ENCODE measurements at regions not wholly inside any gene's neighbourhood (a gene's known extent, or its start where the extent isn't known, plus 50 kb on each side); places are given as distances from the start of the nearest gene placed in this dataset.

DNA sequence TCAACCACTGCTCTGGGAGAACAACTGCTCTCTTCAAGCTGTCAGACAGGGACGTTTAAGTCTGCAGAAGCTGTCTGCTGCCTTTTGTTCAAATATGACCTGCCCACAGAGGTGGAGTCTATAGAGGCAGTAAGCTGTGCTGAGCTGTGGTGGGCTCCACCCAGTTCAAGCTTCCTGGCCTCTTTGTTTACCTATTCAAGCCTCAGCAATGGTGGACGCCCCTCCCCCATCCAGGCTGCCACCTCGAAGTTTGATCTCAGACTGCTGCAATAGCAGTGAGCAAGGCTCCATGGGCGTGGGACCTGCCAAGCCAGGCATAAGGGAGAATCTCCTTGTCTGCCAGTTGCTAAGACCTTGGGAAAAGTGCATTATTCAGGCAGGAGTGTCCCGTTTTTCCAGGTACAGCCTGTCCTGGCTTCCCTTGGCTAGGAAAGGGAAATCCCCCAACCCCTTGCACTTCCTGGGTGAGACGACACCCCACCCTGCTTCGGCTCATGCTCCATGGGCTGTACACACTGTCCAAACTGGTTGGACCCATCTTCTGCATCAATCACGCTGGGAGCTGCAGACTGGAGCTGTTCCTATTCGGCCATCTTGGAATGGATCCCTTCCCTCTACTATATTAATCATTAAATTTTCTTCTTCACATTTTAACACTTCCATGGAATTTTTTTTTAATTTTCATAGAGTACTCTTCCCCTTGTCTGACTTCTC, 167.0 kb upstream of the UBE2E2 start:
- peak; percentile 18 for DNase-seq

DNA sequence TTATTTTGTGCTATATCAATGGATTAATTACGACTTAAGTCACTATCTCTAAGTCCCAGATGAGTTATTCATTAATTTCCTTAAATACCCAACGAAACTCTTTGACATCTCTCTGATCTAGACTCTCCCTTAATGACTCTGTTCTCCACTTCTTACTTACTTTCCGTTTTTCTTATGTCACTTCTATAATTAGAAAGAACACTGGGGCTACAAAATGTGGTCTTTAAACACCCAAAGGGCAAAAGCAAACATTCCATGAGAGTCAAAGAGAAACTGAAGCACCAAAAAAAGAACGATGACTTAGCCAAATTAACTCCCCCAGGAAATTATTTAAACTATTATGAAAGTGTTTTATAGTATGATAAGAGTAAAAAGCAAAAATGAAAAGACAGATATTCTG, 166.4 kb upstream of the UBE2E2 start:
- DNase-seq = no peak

DNA sequence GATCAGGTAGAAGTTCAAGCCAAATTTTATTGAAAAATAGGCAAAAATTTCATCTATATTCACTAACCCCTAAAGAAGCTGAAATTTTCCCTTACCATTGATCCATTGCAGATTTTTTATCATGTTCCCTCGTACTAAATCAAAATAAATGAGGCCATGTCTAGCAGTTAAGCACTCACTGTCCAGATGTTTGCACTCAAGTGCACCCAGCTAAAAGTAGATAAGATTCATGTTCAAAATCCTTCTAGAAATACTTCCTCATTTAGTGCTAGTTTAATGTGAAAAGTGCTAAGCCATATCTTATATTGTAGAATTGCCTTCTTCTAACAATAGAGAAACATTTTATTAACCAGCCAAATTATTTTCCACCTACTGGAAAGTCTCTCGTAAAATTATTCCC, 164.7 kb upstream of the UBE2E2 start:
- no peak for DNase-seq

DNA sequence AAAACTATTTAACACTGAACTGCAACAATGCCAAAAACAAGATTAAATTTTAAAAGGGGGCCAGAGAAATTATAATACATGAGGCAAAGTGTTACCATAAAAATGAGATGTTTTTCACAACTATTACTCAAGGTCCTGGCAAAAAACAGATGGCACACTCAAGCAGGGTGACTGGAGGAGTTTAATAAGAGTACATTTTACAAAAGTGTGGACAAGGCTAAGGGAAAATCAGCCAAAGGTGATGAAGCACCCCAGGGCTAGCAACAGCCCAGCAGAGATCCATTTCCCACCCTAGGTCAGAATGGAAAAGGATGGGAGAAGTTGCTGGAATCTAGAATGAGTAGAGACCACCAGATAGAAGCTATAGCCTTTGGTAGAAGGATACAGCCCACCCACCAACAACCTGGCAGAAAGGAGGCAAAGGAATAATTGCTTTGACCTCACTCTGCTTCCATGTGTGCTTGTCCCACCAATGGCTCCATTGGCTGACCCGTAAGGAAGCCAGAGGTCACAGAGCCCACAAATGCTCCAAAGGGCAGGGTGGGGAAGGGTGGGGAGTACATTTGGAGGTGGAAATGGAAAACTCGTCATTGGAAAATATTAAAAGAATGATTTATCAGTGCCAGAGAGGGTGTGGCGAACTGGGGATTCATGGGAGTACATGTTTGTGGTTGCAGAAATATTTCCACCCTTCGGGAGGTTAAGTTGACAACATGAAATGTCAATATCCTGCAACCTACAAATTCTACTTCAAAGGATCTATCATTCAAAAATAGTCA, 161.0 kb upstream of the UBE2E2 start:
- no peak for DNase-seq

DNA sequence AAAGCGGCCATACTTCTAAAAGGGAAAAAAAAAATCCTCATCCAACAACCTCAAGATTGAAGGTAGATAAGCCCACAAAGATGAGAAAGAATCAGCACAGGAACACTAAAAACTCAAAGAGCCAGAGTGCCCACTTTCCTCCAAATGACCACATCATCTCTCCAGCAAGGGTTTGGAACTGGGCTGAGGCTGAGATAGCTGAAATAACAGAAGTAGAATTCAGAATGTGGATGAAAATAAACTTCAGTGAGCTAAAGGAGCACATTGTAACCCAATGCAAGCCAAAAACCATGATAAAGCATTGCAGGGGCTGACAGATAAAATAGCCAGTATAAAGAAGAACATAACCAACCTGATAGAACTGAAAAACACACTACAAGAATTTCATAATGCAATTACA, 158.7 kb upstream of the UBE2E2 start:
- no peak for DNase-seq

DNA sequence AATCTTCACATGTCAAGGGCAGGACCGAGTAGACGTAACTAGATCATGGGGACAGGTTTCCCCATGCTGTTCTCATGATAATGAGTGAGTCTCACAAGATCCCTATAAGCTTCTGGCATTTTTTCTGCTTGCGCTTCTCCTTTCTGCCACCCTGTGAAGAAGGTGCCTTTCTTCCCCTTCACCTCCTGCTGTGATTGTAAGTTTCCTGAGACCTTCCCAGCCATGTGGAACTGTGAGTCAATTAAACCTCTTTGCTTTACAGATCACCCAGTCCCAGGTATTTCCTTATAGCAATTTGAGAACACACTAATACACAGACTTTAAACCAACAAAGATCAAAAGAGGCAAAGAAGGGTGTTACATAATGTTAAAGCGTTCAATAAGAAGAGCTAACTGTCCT, 156.6 kb upstream of the UBE2E2 start:
- no peak for DNase-seq

DNA sequence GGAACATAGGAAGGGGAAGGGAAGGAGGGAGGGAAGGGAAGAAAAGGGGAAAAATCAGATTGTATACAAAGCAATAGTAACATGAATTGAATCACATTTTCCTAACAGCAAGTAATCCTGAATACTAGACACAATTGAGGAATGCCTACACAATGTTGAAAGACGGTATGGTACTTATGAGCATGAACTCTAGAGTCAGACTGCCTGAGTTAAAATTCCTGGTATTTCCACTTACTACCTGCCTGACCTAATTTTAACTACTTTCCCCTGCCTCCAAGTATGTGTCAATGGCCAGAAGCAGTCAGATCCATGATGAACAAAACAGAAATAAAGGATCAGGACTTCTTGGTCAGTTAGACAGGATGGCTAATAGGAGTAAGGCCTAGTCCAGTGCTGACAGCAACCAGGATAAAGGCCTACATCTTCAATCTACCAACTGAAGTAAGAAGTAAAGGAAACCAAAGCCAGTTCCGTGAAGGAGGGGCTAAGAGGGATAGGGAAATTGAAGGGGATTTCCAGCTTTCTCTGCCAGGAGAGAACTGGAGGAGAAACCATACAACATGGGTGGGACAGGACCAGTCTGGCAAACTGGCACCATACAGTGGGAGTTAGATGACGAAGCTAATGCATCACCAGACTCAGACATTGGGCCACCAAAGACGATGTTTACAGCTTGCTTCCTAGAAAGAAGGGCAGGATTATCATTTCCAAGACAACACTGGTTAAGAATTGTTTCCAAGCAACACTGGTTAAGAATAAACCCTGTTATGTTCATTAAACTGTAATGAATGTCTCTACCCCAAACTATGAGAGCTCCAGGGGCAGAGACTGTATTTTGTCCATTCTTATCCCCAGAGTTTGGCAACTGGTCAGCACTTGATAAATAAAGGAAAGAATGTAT, 151.6 kb upstream of the UBE2E2 start:
- no peak for DNase-seq

DNA sequence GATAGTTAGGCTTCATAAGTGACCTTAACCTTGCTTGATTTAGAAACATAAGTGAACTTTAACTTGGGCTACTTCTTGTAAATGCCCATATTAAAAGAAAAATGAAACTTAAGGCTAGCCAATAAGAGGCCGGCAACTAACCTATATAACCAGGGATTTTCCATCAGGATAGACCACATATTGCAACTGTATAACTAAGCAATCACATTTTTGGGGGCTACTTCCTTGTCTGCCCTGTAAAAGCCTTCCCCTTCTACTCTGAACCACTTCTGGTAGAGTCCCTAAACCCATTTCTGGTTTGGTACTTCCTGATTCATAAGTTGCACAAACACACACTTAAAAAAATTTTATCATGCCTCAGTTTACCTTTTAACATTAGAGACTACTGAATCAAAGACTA, 150.9 kb upstream of the UBE2E2 start:
- no peak for DNase-seq

DNA sequence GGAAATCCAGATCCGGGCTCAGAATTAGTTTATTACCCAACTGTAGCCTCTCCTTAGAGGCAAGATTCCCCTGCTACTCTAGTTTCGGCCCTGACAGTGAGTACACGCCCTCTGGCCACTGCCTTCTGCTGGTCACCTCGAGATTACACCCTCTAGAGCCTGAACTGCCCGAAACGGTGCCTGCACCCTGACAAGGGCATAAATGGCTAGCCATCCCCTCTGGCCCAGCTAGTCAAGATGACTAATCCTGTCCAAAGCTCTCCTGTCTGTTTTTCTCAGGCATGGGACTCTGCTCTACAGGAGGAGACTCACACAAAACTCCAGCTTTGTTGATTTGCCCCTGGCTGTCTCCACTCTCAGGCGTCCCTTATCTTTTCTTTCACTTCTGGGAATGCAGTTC, 150.5 kb upstream of the UBE2E2 start:
- DNase-seq = no peak

DNA sequence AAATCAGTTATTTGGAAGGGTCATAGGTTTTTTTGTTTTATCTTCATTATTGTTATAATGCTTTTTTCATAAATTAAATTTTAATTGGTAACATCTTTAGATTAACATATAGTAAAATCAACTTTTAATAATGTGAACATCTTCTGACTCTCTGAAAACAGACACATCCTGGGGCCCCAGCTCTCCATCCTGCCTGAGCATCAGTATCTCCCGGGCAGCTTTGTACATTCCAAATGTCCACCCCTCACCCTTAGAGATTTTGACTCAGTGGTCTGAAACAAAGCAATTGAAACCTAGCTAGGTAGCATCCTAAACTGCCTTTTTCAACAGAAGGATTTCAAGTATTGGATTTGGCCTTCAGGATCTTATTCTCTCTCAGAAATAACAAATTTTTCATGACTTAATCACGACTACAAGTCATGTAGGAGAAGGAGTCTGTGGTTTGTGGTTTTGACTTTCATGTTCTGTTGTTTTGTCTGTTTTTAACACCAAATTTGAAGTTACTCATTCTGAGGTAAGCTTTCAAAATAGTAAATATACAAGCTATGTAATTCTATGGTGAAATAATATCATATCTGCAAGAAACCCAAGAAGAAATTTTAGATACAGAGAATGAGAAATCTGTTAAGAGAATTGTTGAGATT, 147.3 kb upstream of the UBE2E2 start:
- DNase-seq = no peak

DNA sequence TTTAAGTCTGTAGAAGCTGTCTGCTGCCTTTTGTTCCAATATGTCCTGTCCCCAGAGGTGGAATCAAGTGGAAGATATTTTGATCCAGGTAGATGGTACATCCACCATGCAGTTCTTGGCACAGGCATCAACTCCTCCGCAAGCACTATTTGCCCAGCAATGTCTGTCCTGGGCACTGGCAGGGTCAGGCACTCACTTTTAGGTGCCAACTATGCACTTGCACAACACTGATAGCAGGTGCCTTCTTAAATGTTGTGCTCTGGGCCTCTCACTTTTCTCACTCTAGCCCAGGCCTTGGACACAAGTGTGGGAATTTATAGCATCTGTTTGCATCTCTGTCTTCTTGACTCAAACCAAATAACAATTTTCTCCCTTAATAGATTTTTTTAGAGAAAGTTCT, 140.5 kb upstream of the UBE2E2 start:
- DNase-seq = no peak

DNA sequence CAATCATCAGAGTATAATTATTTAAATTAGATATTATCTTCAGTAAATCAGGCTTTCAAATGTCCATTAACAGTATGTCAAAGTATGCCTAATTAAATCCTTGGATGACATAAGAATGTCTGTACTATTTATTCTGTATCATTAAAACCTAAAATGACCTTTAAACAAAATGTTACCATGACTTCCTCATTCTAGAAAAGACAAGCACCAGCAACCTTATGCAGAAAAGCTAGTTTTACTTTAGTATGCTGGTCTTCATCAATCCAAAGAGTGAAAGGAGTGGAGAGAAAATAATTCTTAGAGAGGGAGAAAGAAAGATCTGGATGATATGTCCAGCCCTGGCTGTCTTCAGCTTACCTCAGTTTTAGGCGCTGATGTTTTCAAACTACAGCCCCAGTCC, 140.1 kb upstream of the UBE2E2 start:
- no peak for DNase-seq

DNA sequence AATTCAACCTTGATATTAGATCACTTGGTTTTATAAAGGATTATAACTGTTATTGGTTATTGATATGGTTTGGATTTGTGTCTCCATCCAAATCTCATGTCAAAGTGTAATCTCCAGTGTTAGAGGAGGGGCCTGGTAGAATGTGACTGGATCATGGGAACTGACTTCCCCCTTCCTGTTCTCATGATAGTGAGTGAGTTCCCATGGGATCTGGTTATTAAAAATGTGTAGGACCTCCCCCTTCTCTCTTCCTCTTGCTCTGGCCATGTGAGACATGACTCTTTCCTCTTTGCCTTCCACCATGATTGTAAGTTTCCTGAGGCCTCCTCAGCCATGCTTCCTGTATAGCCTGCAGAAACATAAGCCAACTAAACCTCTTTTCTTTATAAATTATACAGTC, 136.0 kb upstream of the UBE2E2 start:
- DNase-seq = no peak

DNA sequence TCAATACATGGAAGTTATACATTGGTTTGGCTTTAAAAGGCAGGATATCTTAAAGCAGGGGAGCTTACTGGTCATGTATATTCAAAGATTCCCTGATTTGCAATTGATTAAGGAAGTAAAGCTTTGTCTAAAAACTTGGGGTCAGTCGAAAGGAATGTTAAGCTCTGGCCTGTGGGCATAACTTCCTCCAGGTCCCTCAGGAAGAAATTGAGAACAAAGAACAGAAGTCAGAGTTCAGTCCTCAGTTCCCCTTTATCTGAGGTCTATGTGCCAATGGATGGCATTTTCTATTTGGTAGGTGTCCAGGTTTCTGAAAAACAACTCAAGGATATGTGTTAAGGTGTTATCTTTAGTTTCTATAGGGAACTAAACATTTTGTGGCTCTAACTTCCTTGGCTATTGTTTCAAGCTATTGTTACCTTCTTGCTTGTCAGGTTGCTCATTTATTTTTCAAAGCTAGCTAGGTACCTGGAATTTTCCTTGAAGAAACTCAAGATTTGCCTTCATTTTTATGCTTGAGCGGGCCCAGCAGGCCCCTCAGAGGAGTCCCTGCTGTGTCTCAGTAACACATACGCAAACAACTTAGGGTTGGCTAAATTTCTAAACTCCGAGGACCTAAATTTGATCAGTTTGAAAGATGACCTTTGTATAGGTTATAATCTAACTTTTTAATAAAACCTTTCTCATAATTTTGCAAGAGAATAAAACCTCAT, 135.0 kb upstream of the UBE2E2 start:
- DNase-seq = no peak

DNA sequence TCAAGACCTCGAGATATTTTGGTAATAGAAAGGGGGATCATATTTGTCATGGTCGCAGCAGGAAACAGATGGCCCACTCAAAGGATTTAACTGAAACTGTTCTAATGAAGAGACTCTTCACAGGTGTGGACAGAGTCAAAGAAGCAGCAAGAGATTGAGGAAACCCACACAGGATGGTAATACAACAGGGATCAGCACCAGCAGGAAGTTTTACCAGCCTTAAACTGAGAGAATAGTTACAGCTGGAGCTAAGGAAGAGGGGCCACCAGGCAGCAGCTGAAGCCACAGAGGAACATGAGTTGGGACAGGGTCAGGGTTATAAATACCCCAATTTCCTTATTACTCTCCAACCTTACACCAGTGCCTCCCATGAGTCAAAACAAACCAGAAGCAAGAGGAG, 131.8 kb upstream of the UBE2E2 start:
- DNase-seq = no peak

DNA sequence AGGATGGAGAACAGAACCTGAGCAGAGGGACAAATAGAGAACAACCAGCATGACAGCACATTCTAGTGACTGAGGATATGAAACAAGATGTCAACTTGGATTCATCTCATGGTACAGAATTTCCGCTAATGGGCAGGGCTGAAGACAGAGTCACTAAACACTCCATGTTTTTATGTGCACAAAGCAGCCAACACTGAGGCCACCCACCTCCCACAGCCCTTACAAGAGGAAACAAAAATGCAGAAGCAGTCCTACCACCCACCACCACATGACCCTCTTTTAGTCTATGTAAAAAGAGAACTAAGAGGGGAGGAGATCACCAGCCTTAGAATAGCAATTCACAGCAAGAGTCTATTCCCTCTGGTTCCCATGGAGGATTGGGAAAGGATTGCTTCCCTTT, 131.4 kb upstream of the UBE2E2 start:
- peak; percentile 46 for DNase-seq

DNA sequence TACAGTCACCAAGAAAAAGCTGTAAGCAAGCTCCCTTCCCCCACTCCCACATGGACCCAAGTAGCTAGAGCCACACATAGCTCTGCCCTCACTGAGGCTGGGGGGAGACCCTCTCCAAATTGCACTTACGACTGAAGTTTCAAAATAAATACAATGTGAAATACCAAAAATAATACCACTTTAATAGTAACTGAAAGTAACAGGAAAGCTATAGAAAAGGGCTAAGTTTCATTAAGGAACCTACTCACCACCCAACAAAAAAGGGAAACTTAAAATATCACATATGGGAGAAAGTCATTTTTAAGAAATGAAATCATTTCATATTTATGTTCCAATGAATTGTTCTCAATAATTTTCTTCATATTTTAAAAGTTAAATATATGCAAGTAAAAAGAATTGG, 130.4 kb upstream of the UBE2E2 start:
- DNase-seq = no peak

DNA sequence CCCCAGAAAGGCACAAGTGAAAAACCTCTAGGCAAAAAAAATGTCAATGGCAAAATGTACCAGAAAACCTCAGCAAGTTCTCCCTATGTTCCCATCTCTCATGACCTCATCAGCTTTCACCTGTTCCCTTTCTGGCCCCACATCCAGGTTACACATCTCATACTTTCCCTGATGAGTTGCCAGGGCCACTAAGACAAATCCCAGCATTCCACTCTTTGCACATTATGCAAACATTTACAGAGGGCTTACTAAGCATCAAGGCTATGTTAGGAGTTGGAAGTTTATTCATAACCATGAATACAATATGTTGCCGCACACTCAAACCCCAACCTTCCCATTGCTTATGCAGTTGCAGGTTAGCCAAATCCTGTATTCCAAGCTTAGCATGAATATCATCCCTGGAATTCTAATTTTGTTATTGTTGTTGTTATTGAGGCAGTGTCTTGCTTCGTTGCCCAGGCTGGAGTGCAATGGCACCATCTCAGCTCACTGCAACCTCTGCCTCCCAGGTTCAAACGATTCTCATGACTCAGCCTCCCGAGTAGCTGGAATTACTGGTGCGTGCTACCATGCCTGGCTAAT, 129.3 kb upstream of the UBE2E2 start:
- DNase-seq = no peak

DNA sequence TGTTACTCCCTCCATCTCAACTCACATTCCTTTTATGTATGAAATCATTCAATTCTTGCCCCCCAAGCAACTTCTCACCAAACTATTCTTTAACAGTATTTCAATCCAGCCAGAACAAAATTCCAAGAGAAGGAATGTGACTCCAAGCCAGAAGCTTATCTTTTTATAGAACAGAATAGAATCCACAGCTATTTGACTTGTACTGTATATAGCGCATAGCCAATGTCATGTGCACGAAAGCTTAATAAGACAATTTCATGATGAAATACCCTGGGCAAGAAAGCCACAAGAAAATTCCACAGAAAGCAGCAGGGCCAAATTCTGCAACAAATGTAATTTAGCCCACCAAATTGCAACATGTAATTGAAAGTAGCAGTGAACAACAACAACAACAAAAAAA, 127.6 kb upstream of the UBE2E2 start:
- no peak for DNase-seq

DNA sequence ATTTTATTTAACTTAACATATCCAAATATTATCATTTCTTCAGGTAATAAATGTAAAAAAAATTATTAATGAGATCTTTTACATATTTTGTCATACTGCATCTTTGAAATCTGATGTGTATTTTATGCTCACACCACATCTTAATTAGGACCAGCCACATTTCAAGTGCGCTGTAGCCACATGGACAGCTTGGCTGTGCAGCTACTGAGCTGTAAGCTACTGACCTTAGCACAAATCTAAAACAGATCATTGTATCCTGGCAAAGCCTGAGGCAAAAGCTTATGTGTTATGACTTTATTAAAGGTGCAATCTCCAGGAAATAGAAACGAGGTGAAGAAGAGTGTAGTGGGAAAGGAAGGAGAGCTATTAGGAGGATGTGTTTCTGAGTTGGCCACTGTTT, 126.7 kb upstream of the UBE2E2 start:
- DNase-seq = no peak

DNA sequence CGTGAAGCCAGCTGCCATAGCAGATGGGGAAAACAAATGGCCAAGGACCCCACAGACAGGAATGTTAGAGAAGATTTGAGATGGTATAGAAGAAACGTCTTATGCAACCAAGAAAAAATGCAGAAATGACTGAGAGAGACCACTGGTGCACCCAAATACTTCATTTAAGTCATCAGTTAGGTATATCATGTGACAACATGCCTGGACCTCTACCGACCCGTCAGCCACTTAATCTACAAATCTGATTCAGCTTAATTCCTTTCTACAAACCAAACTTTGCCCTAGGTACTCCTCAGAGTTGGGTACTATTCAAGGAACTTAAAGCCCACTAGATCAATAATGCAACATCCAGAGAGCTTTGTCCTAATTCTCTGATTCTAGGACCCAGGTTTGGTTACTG, 126.0 kb upstream of the UBE2E2 start:
- no peak for DNase-seq

DNA sequence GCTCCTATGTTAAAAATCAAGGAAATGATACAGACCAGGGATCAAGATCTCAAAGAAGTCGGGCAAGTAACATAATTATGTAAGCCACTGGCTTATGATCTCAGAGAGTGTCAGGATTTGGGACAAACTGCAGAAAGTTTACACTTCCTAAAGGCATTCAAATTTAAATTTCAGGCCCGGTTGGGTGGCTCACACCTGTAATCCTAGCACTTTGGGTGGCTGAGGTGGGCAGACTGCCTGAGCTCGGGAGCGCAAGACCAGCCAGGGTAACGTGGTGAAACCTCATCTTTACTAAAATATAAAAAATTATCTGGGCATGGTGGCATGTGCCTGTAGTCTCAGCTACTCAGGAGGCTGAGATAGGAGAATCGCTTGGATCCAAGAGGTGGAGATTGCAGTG, 124.4 kb upstream of the UBE2E2 start:
- DNase-seq = no peak
